ENCODE measurements at regions not wholly inside any gene's neighbourhood (a gene's known extent, or its start where the extent isn't known, plus 50 kb on each side); places are given as distances from the start of the nearest gene placed in this dataset.

DNA sequence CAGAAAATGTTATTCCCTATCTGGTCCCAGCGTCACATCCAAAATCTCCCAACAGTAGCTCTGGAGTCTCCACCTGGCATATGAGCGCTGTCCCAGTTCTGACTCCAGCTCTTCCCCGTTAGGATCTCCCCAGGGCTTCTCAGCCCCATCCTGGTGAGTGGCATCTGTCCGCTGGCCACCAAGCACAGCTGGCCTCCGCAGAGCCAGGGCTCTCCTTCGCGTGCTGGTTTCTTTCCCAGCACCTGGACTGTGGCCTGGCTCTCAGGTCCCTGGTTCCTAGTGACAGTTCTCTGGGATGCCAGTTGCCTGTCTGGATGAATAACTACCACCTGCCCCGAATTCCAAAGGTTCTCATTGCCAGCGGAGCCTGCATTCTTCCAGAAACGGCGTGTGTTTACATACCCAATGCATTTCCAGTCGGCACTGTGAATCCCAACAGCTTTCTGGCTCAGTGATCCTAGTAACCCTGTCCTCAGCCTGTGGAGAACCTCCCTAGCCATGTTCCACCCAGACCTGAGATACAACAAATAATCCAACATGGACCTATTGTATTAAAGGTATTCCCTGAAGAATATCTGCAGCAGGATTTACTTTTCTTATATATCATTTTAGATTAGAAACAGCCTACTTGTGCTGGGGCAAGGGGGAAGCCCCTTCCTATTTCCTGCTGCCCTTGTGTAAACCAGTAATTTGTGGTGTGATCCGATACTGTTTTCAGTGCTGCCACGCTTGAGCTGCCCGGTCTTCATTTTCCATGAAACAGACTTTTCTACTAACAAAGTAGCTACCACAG, 69.9 kb upstream of the PDE10A start:
- Histone ChIP-seq H3K27ac (no peak overlapping the region), H3K4me3 (no peak overlapping the region), H3K4me1 (replicated peaks in 1 of 2) (no peaks in the 10 kb centered on the region)
- in situ Hi-C loops (cut with MboI; ENCODE audit: low pct_unique_long_range_greater_than_20kb in 2 of 9, low sequenced_read_pairs in 9 of 9, unreplicated experiment in 9 of 9): no loop called here
- no peak for ATAC-seq (replicated peaks in 6 of 8)
- 12 to 88% (median 79%) methylated on average over 1 to 10 of the region's 15 CpGs for WGBS, 10 experiments

- Histone ChIP-seq H3K27ac (no peak overlapping the region), H3K4me1 (replicated peaks in 1 of 2) (no peaks in the 10 kb centered on the region), H3K4me3 (no peak overlapping the region)
- peak in 1 of 8 experiments; percentile 54 for ATAC-seq (replicated peaks in 6 of 8)
- in situ Hi-C loops (cut with MboI; ENCODE audit: low pct_unique_long_range_greater_than_20kb in 2 of 9, low sequenced_read_pairs in 9 of 9, unreplicated experiment in 9 of 9): no loop called here
- 0 to 33% (median 6%) methylated on average over 1 of the region's 1 CpG; no CpG with 5 or more reads in 4 of the 10 experiments for WGBS, 10 experiments
Observed at GRCh38 chr6:165729307-165729936, 66.4 kb upstream of the PDE10A start.

DNA sequence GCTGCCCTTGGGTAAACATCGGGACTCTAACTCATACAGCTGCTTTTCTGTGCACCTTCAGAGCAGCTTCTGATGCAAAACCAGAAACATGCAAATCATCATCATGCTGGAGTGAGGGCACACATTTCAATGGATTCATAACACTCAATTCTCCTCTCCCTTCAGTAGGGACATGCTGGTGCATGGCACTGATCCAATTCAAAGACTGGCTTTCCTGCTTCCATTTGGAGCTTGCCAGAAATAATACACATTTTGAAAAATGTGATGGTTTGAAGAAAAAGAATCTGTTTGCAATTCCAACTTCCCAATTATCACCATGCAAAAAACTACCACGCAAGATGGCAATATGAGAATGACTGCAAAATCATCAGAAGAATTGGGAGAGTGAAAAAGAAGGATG, 65.2 kb upstream of the PDE10A start:
- in situ Hi-C loops (cut with MboI; ENCODE audit: low pct_unique_long_range_greater_than_20kb in 2 of 9, low sequenced_read_pairs in 9 of 9, unreplicated experiment in 9 of 9): no loop called here
- H3K4me1 ChIP-seq (replicated peaks in 1 of 2): no peaks in the 10 kb centered on the region
- ATAC-seq (replicated peaks in 6 of 8): no peak
- WGBS, 10 experiments: 36 to 100% (median 90%) methylated on average over 1 to 2 of the region's 2 CpGs; no CpG with 5 or more reads in 1 of the 10 experiments
- H3K4me3 ChIP-seq: no peak overlapping the region
- no peak overlapping the region for H3K27ac ChIP-seq

DNA sequence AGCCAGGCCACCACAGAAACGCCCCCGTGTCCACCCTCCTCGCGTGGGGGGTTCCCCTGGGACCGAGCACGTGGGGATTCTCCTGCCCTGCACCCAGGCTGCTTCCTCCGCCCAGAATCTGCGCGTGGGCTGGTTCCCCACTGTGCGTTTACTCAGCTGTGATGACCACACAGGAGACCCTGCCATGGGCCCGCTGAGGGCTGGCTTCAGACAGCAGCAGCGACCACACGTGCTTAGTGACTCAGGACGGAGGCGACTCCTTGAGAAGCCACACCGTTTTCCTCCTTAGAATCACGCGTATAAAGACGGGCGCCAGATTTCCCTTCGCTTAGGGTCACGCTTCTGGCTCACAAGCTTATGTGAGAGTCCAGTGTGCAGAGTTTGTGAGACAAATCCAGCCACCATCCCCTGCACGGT, 63.9 kb upstream of the PDE10A start:
- Histone ChIP-seq H3K4me1 (replicated peaks in 1 of 2) (no peaks in the 10 kb centered on the region), H3K27ac (no peak overlapping the region), H3K4me3 (no peak overlapping the region)
- ATAC-seq (replicated peaks in 6 of 8): peak in 4 of 8 experiments; percentile 39 to 70 (median 52)
- in situ Hi-C loops (cut with MboI; ENCODE audit: low pct_unique_long_range_greater_than_20kb in 2 of 9, low sequenced_read_pairs in 9 of 9, unreplicated experiment in 9 of 9): no loop called here
- WGBS, 10 experiments: 0 to 78% (median 57%) methylated on average over 1 to 10 of the region's 23 CpGs; no CpG with 5 or more reads in 4 of the 10 experiments

DNA sequence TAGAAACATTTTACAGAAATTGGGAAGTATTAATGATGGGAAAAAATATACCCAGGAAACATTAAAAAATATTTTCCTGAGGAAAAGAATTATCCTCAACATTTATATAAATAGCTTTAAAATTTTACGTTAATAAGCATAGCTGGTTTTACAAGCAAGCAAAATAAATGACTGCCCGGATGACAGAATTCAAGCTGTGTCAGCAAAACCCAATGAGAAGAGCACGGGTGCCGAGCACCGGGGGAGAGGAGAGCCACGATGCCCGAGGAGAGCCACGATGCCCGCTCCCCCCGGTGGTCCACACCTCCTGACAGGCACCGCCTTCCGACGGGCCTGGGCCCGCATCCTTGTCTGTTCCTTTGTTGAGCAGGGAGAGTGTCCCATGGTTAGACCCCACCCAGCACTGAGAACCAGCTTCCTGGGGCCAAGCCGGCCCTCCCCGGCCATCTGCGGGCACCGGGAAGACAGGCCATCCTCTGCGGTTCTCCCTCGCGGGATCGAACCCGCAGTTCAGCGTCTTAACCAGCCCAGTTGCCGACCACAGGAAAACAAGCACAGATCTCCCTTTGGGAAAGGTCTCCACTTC, 63.3 kb upstream of the PDE10A start:
- in situ Hi-C loops (cut with MboI; ENCODE audit: low pct_unique_long_range_greater_than_20kb in 2 of 9, low sequenced_read_pairs in 9 of 9, unreplicated experiment in 9 of 9): no loop called here
- 44 to 98% (median 88%) methylated on average over 2 to 17 of the region's 25 CpGs; no CpG with 5 or more reads in 1 of the 10 experiments for WGBS, 10 experiments
- Histone ChIP-seq H3K4me1 (replicated peaks in 1 of 2) (no peaks in the 10 kb centered on the region), H3K4me3 (no peak overlapping the region), H3K27ac (no peak overlapping the region)
- ATAC-seq (replicated peaks in 6 of 8): no peak

DNA sequence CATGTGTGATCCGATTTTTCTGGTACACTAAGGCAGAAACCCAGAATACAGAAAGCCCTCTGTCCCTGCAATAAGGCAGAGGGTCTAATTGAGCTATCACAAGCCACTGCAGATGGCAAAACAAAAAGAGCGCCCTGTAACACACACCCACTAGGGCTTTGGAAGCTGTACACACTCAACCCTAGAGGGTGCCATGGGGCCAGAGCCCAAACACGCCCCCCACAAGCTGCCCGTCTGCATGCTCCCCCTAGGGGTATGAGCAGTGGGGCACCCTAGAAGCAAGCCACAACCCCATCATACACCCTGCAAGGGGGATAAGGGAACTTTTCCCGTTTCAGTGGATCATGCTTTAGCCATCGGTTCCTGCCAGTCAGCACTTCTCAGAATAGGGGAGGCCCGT, 62.2 kb upstream of the PDE10A start:
- no peak overlapping the region for H3K4me3 ChIP-seq
- 0 to 100% (median 96%) methylated on average over 1 to 2 of the region's 7 CpGs; no CpG with 5 or more reads in 4 of the 10 experiments for WGBS, 10 experiments
- in situ Hi-C loops (cut with MboI; ENCODE audit: low pct_unique_long_range_greater_than_20kb in 2 of 9, low sequenced_read_pairs in 9 of 9, unreplicated experiment in 9 of 9): no loop called here
- ATAC-seq (replicated peaks in 6 of 8): no peak
- no peak overlapping the region for H3K27ac ChIP-seq
- no peaks in the 10 kb centered on the region for H3K4me1 ChIP-seq (replicated peaks in 1 of 2)

GRCh38 chr6:165723326-165723725, 60.3 kb upstream of the PDE10A start:
- no peak for ATAC-seq (replicated peaks in 6 of 8)
- Histone ChIP-seq H3K4me1 (replicated peaks in 1 of 2) (no peaks in the 10 kb centered on the region), H3K4me3 (no peak overlapping the region), H3K27ac (no peak overlapping the region)
- WGBS, 10 experiments: 0 to 86% (median 67%) methylated on average over 1 to 9 of the region's 9 CpGs; no CpG with 5 or more reads in 1 of the 10 experiments
- in situ Hi-C loops (cut with MboI; ENCODE audit: low pct_unique_long_range_greater_than_20kb in 2 of 9, low sequenced_read_pairs in 9 of 9, unreplicated experiment in 9 of 9): no loop called here

- in situ Hi-C loops (cut with MboI; ENCODE audit: low pct_unique_long_range_greater_than_20kb in 2 of 9, low sequenced_read_pairs in 9 of 9, unreplicated experiment in 9 of 9): no loop called here
- H3K4me1 ChIP-seq (replicated peaks in 1 of 2): no peaks in the 10 kb centered on the region
- no peak overlapping the region for H3K27ac ChIP-seq
- 0 to 100% (median 77%) methylated on average over 1 to 4 of the region's 4 CpGs for WGBS, 10 experiments
- H3K4me3 ChIP-seq: no peak overlapping the region
- no peak for ATAC-seq (replicated peaks in 6 of 8)
Observed at GRCh38 chr6:165722022-165722421, 59.0 kb upstream of the PDE10A start.

DNA sequence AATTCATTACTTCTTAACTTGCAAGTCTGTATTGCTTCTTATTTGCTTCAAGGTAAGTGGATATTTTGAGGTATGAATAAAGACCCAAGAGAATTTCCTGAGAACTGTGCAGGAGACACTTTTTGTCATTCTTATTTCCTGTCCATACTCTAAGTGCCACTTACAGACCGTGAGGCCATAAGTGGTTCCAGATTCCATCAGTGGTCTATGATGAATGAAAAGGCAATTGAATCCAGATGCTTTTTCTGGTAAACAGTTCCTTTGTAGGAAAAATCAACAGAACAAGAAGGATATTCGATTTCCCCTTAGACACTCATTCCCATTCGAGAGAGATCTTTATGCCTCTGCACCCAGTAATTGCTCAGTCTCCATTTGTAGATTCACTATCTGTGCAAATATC, 58.3 kb upstream of the PDE10A start:
- in situ Hi-C loops (cut with MboI; ENCODE audit: low pct_unique_long_range_greater_than_20kb in 2 of 9, low sequenced_read_pairs in 9 of 9, unreplicated experiment in 9 of 9): no loop called here
- H3K4me1 ChIP-seq (replicated peaks in 1 of 2): no peaks in the 10 kb centered on the region
- no peak for ATAC-seq (replicated peaks in 6 of 8)
- no peak overlapping the region for H3K4me3 ChIP-seq
- WGBS, 10 experiments: 0 to 100% (median 81%) methylated on average over 1 to 3 of the region's 3 CpGs; no CpG with 5 or more reads in 1 of the 10 experiments
- no peak overlapping the region for H3K27ac ChIP-seq

DNA sequence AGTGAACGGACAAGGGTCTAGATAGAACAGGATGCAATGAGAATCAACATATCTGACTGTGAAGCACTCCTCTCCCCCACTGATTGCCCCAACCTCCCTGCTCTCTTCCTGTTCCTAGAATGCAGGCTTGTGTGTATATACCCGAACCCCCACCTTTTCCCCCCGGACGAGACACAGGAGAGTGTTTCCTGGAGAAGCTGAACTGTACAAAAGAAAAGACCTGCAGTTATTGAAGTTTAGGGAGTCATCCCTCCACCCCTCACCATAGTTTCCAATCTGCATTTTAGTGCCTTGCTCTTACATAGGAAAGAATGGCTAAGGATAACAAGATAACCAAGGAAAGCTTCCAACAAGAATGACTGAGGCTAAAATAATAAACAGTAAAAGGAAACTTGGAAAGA, 55.5 kb upstream of the PDE10A start:
- no peak for ATAC-seq (replicated peaks in 6 of 8)
- in situ Hi-C loops (cut with MboI; ENCODE audit: low pct_unique_long_range_greater_than_20kb in 2 of 9, low sequenced_read_pairs in 9 of 9, unreplicated experiment in 9 of 9): no loop called here

GRCh38 chr6:165717732-165718465, 54.9 kb upstream of the PDE10A start:
- no peak overlapping the region for H3K27ac ChIP-seq
- WGBS, 10 experiments: 0 to 95% (median 44%) methylated on average over 2 to 5 of the region's 5 CpGs
- H3K4me1 ChIP-seq (replicated peaks in 1 of 2): no peaks in the 10 kb centered on the region
- no peak overlapping the region for H3K4me3 ChIP-seq
- in situ Hi-C loops (cut with MboI; ENCODE audit: low pct_unique_long_range_greater_than_20kb in 2 of 9, low sequenced_read_pairs in 9 of 9, unreplicated experiment in 9 of 9): no loop called here
- ATAC-seq (replicated peaks in 6 of 8): no peak

More for the DNA sequence above, 55.5 kb upstream of the PDE10A start:
- WGBS, 10 experiments: 0 to 58% (median 45%) methylated on average over 1 to 4 of the region's 4 CpGs; no CpG with 5 or more reads in 4 of the 10 experiments
- Histone ChIP-seq H3K4me1 (replicated peaks in 1 of 2) (no peaks in the 10 kb centered on the region), H3K27ac (no peak overlapping the region), H3K4me3 (no peak overlapping the region)

GRCh38 chr6:165716886-165717285, 53.8 kb upstream of the PDE10A start:
- in situ Hi-C loops (cut with MboI; ENCODE audit: low pct_unique_long_range_greater_than_20kb in 2 of 9, low sequenced_read_pairs in 9 of 9, unreplicated experiment in 9 of 9): no loop called here
- 7 to 100% (median 89%) methylated on average over 1 to 4 of the region's 4 CpGs for WGBS, 10 experiments
- Histone ChIP-seq H3K4me3 (no peak overlapping the region), H3K4me1 (replicated peaks in 1 of 2) (no peaks in the 10 kb centered on the region), H3K27ac (no peak overlapping the region)
- no peak for ATAC-seq (replicated peaks in 6 of 8)

DNA sequence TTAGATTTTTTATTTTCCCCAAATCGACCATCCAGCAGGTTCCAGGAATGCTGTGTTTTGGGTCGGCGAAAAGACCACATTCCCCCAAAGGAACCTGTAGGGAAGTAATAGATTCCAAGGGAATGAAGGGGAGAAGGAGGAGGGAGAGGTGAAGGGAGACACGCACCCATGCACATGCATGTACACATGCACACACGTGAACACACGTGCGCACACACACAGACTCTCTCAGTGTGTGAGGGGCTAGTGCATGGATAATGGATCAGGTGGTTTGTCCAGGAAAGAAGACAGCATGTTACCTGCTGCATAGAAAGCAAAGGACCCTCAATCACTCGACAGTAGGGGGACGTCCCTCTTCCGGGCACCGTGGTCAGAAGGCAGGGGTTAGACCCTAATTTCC, 52.4 kb upstream of the PDE10A start:
- H3K27ac ChIP-seq: no peak overlapping the region
- WGBS, 10 experiments: 10 to 100% (median 93%) methylated on average over 2 to 10 of the region's 11 CpGs; no CpG with 5 or more reads in 3 of the 10 experiments
- no peak overlapping the region for H3K4me3 ChIP-seq
- in situ Hi-C loops (cut with MboI; ENCODE audit: low pct_unique_long_range_greater_than_20kb in 2 of 9, low sequenced_read_pairs in 9 of 9, unreplicated experiment in 9 of 9): no loop called here
- H3K4me1 ChIP-seq (replicated peaks in 1 of 2): no peaks in the 10 kb centered on the region
- ATAC-seq (replicated peaks in 6 of 8): no peak
